K562 (cell line): ENCODE measurements at regions not wholly inside any gene's neighbourhood (a gene's known extent, or its start where the extent isn't known, plus 50 kb on each side); places are given as distances from the start of the nearest gene placed in this dataset.

Source experiments
- CBFB ChIP-seq: sonication (generic); formaldehyde crosslinking; IDR thresholded peaks from 2 replicates; pipeline ENCODE4 v1.4.0; 2020; ENCODE audit warnings: mild to moderate bottlenecking, missing genetic modification reagents
- FOXM1 ChIP-seq, 2 experiments: fragments of 450-650 bp in 1 of 2; sonication (generic) in 1 of 2; formaldehyde crosslinking in 1 of 2; IDR thresholded peaks; 2 replicates each; pipeline versions ENCODE4 v1.6.1 to v1.9.0; 2017 to 2022; ENCODE audit warnings: low read depth in 2 of 2, mild to moderate bottlenecking in 2 of 2, missing genetic modification reagents in 1 of 2, moderate library complexity in 1 of 2
- HDGF ChIP-seq: fragments of 450-650 bp; IDR thresholded peaks from 2 replicates; pipeline ENCODE4 v1.6.1; 2016
- MXI1 ChIP-seq: IDR thresholded peaks from 2 replicates; pipeline ENCODE4 v1.6.1; 2011; ENCODE audit warnings: low read depth, mild to moderate bottlenecking, improper control_type of control experiment, low read length
- MYC ChIP-seq, 2 experiments: fragments of 250-450 bp in 1 of 2; sonication (Bioruptor Pico) in 1 of 2; IDR thresholded peaks; 2 replicates each; pipeline versions ENCODE4 v1.5.1 to v1.6.1; 2012 to 2021; ENCODE audit warnings: low read depth in 2 of 2, borderline replicate concordance in 1 of 2, improper control_type of control experiment in 1 of 2, low read length in 1 of 2, mild to moderate bottlenecking in 1 of 2, moderate library complexity in 1 of 2
- NCOA1 ChIP-seq: fragments of 450-650 bp; IDR thresholded peaks from 2 replicates; pipeline ENCODE4 v1.6.1; 2016; ENCODE audit warnings: low read depth
- PRPF4 ChIP-seq: fragments of 200-400 bp; formaldehyde crosslinking; IDR thresholded peaks from one replicate; pipeline ENCODE4 v1.6.1; 2017; ENCODE audit warnings: low read length, low read depth, mild to moderate bottlenecking; ENCODE audit not compliant: insufficient read depth, poor library complexity, severe bottlenecking
- TFAM ChIP-seq: fragments of 250-450 bp; sonication (Bioruptor Pico); conservative IDR thresholded peaks from 2 replicates; pipeline ENCODE4 v1.5.0; 2021; ENCODE audit warnings: mild to moderate bottlenecking, moderate library complexity
- TF ChIP-seq, protein P1 (sequence below), 3 experiments: IDR thresholded peaks in 2 of 3; conservative IDR thresholded peaks in 1 of 3; 2 replicates each; pipeline ENCODE4 v1.5.1; 2011 to 2012; ENCODE audit warnings: low read length in 3 of 3, mild to moderate bottlenecking in 3 of 3, control low read depth in 2 of 3, improper control_type of control experiment in 1 of 3, inconsistent platforms in 1 of 3, low read depth in 1 of 3, mixed read lengths in 1 of 3, moderate library complexity in 1 of 3; ENCODE audit not compliant: insufficient read depth in 2 of 3
- TF ChIP-seq, protein P2 (sequence below): fragments of 450-650 bp; formaldehyde crosslinking; IDR thresholded peaks from 2 replicates; pipeline ENCODE4 v1.4.0; 2020; ENCODE audit warnings: mild to moderate bottlenecking, mixed read lengths
- TF ChIP-seq, protein P3 (sequence below): fragments of 450-650 bp; IDR thresholded peaks from 2 replicates; pipeline ENCODE4 v1.6.1; 2016; ENCODE audit warnings: low read depth
- TF ChIP-seq, protein P4 (sequence below): sonication (generic); formaldehyde crosslinking; IDR thresholded peaks from 2 replicates; pipeline ENCODE4 v1.8.1; 2023; ENCODE audit warnings: mild to moderate bottlenecking, missing genetic modification reagents, moderate library complexity
- TF ChIP-seq, protein P5 (sequence below): sonication (generic); formaldehyde crosslinking; IDR thresholded peaks from 2 replicates; pipeline ENCODE4 v1.8.1; 2023; ENCODE audit warnings: mild to moderate bottlenecking, missing genetic modification reagents
- TF ChIP-seq, protein P6 (sequence below): sonication (generic); formaldehyde crosslinking; IDR thresholded peaks from 2 replicates; pipeline ENCODE4 v1.8.1; 2022; ENCODE audit warnings: missing genetic modification reagents

DNA sequence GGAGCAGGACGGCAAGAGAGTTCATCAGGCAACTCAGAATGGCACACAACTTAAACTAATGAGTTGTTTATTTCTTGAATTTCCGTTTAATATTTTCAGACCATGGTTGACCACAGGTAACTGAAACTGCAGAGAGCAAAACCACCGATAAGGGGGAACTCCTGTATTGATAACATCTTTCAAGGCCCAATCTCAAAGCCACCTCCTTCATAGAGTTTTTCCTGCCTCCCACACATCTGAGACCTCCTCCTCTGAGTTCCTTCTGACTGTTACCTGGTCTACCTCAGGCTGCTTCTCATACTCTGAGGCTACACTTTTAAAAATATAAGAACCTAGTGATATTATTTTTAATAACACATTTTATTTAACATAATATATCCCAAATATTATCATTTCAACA lies 341.5 kb upstream of the NPVF start:
- TF ChIP-seq, protein P1, sequence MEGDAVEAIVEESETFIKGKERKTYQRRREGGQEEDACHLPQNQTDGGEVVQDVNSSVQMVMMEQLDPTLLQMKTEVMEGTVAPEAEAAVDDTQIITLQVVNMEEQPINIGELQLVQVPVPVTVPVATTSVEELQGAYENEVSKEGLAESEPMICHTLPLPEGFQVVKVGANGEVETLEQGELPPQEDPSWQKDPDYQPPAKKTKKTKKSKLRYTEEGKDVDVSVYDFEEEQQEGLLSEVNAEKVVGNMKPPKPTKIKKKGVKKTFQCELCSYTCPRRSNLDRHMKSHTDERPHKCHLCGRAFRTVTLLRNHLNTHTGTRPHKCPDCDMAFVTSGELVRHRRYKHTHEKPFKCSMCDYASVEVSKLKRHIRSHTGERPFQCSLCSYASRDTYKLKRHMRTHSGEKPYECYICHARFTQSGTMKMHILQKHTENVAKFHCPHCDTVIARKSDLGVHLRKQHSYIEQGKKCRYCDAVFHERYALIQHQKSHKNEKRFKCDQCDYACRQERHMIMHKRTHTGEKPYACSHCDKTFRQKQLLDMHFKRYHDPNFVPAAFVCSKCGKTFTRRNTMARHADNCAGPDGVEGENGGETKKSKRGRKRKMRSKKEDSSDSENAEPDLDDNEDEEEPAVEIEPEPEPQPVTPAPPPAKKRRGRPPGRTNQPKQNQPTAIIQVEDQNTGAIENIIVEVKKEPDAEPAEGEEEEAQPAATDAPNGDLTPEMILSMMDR (IDR thresholded peaks at IDR 0.05 in 2 of 3, conservative IDR thresholded peaks at IDR 0.05 in 1 of 3; ENCODE audit: insufficient read depth in 2 of 3, low read depth in 1 of 3, low read length in 3 of 3) = no peak
- TF ChIP-seq, protein P2, sequence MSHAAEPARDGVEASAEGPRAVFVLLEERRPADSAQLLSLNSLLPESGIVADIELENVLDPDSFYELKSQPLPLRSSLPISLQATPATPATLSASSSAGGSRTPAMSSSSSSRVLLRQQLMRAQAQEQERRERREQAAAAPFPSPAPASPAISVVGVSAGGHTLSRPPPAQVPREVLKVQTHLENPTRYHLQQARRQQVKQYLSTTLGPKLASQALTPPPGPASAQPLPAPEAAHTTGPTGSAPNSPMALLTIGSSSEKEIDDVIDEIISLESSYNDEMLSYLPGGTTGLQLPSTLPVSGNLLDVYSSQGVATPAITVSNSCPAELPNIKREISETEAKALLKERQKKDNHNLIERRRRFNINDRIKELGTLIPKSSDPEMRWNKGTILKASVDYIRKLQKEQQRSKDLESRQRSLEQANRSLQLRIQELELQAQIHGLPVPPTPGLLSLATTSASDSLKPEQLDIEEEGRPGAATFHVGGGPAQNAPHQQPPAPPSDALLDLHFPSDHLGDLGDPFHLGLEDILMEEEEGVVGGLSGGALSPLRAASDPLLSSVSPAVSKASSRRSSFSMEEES (CRISPR knock-in tag) = no peak
- TF ChIP-seq, protein P3, sequence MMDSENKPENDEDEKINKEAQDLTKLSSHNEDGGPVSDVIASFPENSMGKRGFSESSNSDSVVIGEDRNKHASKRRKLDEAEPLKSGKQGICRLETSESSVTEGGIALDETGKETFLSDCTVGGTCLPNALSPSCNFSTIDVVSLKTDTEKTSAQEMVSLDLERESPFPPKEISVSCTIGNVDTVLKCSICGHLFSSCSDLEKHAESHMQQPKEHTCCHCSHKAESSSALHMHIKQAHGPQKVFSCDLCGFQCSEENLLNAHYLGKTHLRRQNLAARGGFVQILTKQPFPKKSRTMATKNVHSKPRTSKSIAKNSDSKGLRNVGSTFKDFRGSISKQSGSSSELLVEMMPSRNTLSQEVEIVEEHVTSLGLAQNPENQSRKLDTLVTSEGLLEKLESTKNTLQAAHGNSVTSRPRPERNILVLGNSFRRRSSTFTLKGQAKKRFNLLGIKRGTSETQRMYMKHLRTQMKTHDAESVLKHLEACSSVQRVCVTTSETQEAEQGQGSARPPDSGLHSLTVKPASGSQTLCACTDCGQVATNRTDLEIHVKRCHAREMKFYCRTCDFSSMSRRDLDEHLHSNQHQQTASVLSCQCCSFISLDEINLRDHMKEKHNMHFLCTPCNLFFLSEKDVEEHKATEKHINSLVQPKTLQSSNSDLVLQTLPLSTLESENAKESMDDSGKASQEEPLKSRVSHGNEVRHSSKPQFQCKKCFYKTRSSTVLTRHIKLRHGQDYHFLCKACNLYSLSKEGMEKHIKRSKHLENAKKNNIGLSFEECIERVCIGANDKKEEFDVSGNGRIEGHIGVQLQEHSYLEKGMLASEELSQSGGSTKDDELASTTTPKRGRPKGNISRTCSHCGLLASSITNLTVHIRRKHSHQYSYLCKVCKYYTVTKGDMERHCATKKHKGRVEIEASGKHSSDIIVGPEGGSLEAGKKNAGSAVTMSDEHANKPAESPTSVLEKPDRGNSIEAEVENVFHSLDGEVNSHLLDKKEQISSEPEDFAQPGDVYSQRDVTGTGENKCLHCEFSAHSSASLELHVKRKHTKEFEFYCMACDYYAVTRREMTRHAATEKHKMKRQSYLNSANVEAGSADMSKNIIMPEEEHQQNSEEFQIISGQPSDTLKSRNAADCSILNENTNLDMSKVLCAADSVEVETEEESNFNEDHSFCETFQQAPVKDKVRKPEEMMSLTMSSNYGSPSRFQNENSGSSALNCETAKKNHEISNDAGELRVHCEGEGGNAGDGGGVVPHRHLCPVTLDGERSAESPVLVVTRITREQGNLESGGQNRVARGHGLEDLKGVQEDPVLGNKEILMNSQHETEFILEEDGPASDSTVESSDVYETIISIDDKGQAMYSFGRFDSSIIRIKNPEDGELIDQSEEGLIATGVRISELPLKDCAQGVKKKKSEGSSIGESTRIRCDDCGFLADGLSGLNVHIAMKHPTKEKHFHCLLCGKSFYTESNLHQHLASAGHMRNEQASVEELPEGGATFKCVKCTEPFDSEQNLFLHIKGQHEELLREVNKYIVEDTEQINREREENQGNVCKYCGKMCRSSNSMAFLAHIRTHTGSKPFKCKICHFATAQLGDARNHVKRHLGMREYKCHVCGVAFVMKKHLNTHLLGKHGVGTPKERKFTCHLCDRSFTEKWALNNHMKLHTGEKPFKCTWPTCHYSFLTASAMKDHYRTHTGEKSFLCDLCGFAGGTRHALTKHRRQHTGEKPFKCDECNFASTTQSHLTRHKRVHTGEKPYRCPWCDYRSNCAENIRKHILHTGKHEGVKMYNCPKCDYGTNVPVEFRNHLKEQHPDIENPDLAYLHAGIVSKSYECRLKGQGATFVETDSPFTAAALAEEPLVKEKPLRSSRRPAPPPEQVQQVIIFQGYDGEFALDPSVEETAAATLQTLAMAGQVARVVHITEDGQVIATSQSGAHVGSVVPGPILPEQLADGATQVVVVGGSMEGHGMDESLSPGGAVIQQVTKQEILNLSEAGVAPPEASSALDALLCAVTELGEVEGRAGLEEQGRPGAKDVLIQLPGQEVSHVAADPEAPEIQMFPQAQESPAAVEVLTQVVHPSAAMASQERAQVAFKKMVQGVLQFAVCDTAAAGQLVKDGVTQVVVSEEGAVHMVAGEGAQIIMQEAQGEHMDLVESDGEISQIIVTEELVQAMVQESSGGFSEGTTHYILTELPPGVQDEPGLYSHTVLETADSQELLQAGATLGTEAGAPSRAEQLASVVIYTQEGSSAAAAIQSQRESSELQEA = no peak
- TF ChIP-seq CBFB (CRISPR knock-in tag) = no peak
- no peak for TF ChIP-seq PRPF4
- no peak for TF ChIP-seq FOXM1 (IDR thresholded peaks at IDR 0.05; ENCODE audit: low read depth)
- TF ChIP-seq FOXM1 (CRISPR knock-in tag; IDR thresholded peaks at IDR 0.05; ENCODE audit: low read depth) = no peak
- TF ChIP-seq, protein P4, sequence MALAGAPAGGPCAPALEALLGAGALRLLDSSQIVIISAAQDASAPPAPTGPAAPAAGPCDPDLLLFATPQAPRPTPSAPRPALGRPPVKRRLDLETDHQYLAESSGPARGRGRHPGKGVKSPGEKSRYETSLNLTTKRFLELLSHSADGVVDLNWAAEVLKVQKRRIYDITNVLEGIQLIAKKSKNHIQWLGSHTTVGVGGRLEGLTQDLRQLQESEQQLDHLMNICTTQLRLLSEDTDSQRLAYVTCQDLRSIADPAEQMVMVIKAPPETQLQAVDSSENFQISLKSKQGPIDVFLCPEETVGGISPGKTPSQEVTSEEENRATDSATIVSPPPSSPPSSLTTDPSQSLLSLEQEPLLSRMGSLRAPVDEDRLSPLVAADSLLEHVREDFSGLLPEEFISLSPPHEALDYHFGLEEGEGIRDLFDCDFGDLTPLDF (CRISPR knock-in tag) = no peak
- TF ChIP-seq NCOA1 = no peak
- TF ChIP-seq, protein P5, sequence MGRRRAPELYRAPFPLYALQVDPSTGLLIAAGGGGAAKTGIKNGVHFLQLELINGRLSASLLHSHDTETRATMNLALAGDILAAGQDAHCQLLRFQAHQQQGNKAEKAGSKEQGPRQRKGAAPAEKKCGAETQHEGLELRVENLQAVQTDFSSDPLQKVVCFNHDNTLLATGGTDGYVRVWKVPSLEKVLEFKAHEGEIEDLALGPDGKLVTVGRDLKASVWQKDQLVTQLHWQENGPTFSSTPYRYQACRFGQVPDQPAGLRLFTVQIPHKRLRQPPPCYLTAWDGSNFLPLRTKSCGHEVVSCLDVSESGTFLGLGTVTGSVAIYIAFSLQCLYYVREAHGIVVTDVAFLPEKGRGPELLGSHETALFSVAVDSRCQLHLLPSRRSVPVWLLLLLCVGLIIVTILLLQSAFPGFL (CRISPR knock-in tag) = no peak
- TF ChIP-seq TFAM (CRISPR knock-in tag) = no peak
- no peak for TF ChIP-seq HDGF
- no peak for TF ChIP-seq MXI1
- no peak for TF ChIP-seq MYC (IDR thresholded peaks at IDR 0.05; ENCODE audit: low read depth, low read length)
- TF ChIP-seq MYC (CRISPR knock-in tag; IDR thresholded peaks at IDR 0.05; ENCODE audit: borderline replicate concordance, low read depth) = no peak
- TF ChIP-seq, protein P6, sequence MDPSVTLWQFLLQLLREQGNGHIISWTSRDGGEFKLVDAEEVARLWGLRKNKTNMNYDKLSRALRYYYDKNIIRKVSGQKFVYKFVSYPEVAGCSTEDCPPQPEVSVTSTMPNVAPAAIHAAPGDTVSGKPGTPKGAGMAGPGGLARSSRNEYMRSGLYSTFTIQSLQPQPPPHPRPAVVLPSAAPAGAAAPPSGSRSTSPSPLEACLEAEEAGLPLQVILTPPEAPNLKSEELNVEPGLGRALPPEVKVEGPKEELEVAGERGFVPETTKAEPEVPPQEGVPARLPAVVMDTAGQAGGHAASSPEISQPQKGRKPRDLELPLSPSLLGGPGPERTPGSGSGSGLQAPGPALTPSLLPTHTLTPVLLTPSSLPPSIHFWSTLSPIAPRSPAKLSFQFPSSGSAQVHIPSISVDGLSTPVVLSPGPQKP (CRISPR knock-in tag) = no peak
